Stromal cell of bone marrow (primary cell): ENCODE measurements at regions not wholly inside any gene's neighbourhood (a gene's known extent, or its start where the extent isn't known, plus 50 kb on each side); places are given as distances from the start of the nearest gene placed in this dataset.

Experiments used
- DNase-seq: peaks from one replicate; pipeline ENCODE4 v3.0.0-alpha.2; 2012; ENCODE audit warnings: low read depth

GRCh38 chr9:36764364-36765076 is 191.8 kb downstream of the MELK start:
- no peak for DNase-seq

DNA sequence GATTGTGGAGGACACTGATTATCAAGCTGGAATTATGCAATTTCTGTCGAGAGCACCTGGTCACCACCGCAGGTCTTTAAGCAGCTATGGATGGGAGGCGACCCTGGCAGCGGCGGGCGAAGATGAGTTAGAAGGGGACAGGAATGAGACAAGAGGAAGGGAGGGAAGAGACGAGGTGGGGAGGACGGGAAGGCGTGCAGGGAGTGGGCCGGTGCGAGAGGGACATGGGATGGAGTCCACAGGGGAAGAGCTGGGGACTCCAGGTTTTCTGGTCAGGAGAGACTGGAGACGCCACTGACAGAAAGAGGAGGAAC is 192.3 kb downstream of the MELK start:
- DNase-seq, result no peak

- no peak for DNase-seq
These were observed 193.0 kb downstream of the MELK start for GRCh38 chr9:36765468-36766341.

DNA sequence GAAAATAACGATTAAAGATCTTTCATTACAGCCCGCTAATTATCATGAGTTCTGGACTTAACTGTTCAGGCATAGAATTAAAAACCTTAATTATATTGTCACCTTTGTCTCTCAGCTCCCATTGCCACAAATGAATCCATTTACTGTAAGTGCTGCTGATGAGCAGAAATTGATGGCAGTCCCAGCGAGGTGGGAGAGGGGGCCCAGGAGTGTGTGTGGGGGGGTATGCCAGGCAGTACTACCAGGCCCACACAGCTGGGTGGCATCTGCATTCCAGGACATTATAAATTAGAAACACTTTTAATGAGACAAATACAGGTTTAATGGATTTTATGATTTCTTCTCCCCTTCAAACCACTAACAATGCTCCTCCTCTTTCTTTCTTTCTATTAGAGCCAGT is 196.0 kb downstream of the MELK start:
- DNase-seq, result no peak

- DNase-seq, result no peak
These were observed 197.3 kb downstream of the MELK start for GRCh38 chr9:36770025-36770424.

GRCh38 chr9:36772449-36773403 is 200.0 kb downstream of the MELK start:
- DNase-seq, result peak; percentile 2

DNA sequence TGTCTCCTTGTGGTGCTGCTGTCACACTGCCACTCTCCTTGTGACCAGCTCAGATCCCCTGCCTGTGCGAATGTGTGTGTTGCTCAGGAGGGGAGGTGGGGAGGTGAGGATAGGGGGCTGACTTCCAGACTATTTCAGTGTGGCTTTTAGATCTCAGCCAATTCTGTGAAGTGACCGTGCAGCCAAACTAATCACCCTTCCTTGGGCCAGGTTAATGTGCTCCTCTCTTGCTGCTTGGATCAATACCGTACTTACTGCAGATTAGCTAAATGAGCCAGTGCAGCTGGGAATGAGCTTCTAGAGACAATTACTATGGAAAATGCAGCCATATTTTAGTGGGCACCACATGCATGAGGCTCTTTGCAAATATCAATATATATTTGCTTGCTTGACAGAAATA is 206.0 kb downstream of the MELK start:
- no peak for DNase-seq

- no peak for DNase-seq
These were observed 206.9 kb downstream of the MELK start for GRCh38 chr9:36779582-36779981.

DNA sequence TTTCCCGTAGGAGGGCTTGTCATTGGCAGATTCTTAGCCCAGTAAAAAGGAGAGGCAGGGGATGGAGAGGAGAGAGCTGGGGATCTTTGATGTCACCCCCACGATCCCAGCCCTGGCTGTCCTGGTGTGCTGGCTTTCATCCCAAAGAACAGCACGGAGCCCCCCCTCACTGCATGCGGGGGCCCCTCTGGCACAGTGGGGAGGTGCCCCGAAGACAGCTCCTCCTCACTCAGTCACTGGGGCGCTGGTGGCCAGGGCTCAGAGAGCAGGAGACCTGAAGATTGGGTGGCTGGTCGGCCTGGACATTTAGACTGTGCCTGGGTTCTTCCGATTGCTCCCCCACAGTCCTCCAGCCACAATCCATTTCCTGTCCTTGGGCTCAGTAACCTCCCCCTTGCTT is 207.5 kb downstream of the MELK start:
- DNase-seq, result no peak

DNA sequence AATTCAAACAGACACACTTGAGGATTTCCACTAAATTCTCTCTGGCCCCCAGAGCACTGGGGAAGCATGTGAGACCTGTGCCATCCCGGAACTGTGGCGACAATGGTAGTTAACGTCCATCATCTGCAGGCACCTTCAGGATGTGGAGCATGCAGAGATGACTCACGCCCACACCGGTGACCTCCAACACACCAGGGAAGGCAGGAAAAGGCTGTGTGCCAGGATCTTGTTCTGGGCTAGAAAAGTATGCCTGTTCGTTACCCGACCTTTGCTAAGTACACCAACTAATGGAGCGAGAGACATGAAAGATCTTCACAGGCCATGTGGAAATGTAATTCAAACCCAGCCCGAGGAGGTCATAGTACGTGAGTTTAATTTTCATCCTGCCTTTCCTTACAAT is 208.8 kb downstream of the MELK start:
- no peak for DNase-seq
